Heart left ventricle (tissue), 13 donors: ENCODE measurements at regions not wholly inside any gene's neighbourhood (a gene's known extent, or its start where the extent isn't known, plus 50 kb on each side); places are given as distances from the start of the nearest gene placed in this dataset.

Experiments used
- POLR2A ChIP-seq, 2 donors: fragments of 450-650 bp; IDR thresholded peaks; one replicate each; pipeline ENCODE4 v1.6.1; 2017; ENCODE audit warnings: antibody characterized with exemption in 2 of 2, mild to moderate bottlenecking in 2 of 2, moderate library complexity in 2 of 2
- TF ChIP-seq, protein P1 (sequence below), 12 donors: fragments of 200-600 bp; sonication (generic) in 4 of 12; IDR thresholded peaks; one replicate each; pipeline versions ENCODE4 v1.5.0 to v1.8.0; 2018 to 2022; ENCODE audit warnings: antibody characterized with exemption in 12 of 12, mild to moderate bottlenecking in 5 of 12
- donor health status: ischemic (EF 13 %, LVEDD 7.1; RV severe dilation, severe dysfunction).
- donor health status: DM: no; HTN: yes; CAD: no.
- donor health status: DM: no; HTN: no; CAD: no.
- donor health status: ischemic (EF 25% LVEDD 6.9; RV normal size, moderate dysfunction).
- donor health status: ischemic (EF 25% LVEDD 5.7; RV mildly dilated, moderate dysfunction).
- donor health status: ischemic (EF 35%, LVEDD 5.7; RV mildly dilated, moderate dysfunction).
- donor health status: nonischemic (EF 11% LVEDD 7.7; RV severe dilation, severe dysfunction).
- donor health status: DM: yes; HTN: yes; CAD: no.
- donor health status: PGD.
- donor health status: ischemic (EF 29% LVEDD 5.4; RV normal size, mild dysfunction).
- donor health status: nonischemic (EF 23%, LVEDD 6.1; RV moderate dilation, normal function).

GRCh38 chr1:37363535-37363934 lies 110.8 kb upstream of the ZC3H12A start:
- no peak for TF ChIP-seq POLR2A (IDR thresholded peaks at IDR 0.05)
- TF ChIP-seq, protein P1, sequence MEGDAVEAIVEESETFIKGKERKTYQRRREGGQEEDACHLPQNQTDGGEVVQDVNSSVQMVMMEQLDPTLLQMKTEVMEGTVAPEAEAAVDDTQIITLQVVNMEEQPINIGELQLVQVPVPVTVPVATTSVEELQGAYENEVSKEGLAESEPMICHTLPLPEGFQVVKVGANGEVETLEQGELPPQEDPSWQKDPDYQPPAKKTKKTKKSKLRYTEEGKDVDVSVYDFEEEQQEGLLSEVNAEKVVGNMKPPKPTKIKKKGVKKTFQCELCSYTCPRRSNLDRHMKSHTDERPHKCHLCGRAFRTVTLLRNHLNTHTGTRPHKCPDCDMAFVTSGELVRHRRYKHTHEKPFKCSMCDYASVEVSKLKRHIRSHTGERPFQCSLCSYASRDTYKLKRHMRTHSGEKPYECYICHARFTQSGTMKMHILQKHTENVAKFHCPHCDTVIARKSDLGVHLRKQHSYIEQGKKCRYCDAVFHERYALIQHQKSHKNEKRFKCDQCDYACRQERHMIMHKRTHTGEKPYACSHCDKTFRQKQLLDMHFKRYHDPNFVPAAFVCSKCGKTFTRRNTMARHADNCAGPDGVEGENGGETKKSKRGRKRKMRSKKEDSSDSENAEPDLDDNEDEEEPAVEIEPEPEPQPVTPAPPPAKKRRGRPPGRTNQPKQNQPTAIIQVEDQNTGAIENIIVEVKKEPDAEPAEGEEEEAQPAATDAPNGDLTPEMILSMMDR (IDR thresholded peaks at IDR 0.05): no peak
